HFF-Myc (cell line): ENCODE measurements at regions not wholly inside any gene's neighbourhood (a gene's known extent, or its start where the extent isn't known, plus 50 kb on each side); places are given as distances from the start of the nearest gene placed in this dataset.

Source experiments
- DNase-seq: peaks from one replicate; pipeline ENCODE4 v3.0.0-alpha.2; 2011; ENCODE audit warnings: low read depth; ENCODE audit errors: extremely low read depth
- H3K4me3 ChIP-seq: replicated peaks from 2 replicates; pipeline ENCODE4 v1.5.1; 2011; ENCODE audit warnings: low read depth, mild to moderate bottlenecking, control low read depth, low read length
- TF ChIP-seq, protein P1 (sequence below): IDR thresholded peaks from 2 replicates; pipeline ENCODE4 v1.5.1; 2012; ENCODE audit warnings: mild to moderate bottlenecking, low read depth, low read length, control low read depth; ENCODE audit errors: missing control alignments

DNA sequence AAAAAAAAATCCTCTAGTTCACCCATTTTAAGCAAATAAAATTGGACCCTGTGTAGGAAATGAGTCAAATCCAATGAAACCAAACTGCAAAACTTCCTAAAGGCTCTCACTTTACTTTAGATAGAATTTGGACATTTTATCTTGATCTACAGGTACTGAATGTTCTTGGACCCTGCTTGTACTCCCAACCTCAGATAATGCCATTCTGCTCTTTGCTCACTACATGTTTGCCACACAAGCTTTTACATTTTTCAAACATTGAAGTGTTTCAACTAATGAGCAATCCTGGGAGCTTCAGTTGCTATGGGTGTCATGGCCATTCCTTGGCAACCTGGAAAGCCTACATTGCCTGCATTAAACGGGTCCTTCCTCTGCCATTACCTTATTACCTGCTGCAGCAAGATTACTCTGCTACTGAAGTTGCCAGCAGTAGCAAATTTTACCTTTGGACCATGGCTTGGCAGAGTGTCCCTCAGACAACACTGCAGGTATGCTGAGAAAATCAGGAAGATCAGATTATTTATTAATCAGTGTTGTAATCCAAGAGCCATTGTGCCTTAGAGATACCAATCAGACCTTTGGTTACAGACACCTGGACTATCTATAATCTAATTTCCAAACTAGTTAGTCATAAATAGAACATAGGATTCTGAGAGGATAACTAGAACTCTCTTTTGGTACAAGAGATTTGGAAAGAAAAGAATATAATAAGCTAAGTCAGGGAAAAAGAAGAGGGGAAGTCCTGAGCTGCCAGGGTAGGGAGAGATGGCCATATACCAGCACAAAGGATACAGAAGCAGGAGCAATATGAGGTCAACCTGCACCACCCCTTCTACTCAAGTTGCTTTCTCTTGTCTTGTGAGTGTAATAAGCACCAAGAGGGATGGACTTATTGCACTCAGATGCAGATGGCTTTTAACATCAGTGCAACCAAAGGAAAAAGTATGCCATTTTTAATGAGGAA is 293.3 kb upstream of the TFPI start:
- DNase-seq = no peak
- no peak overlapping the region for H3K4me3 ChIP-seq
- TF ChIP-seq, protein P1, sequence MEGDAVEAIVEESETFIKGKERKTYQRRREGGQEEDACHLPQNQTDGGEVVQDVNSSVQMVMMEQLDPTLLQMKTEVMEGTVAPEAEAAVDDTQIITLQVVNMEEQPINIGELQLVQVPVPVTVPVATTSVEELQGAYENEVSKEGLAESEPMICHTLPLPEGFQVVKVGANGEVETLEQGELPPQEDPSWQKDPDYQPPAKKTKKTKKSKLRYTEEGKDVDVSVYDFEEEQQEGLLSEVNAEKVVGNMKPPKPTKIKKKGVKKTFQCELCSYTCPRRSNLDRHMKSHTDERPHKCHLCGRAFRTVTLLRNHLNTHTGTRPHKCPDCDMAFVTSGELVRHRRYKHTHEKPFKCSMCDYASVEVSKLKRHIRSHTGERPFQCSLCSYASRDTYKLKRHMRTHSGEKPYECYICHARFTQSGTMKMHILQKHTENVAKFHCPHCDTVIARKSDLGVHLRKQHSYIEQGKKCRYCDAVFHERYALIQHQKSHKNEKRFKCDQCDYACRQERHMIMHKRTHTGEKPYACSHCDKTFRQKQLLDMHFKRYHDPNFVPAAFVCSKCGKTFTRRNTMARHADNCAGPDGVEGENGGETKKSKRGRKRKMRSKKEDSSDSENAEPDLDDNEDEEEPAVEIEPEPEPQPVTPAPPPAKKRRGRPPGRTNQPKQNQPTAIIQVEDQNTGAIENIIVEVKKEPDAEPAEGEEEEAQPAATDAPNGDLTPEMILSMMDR = no peak

GRCh38 chr2:187851955-187852561 is 297.8 kb upstream of the TFPI start:
- no peak for DNase-seq
- TF ChIP-seq, protein P1 = no peak
- H3K4me3 ChIP-seq = no peak overlapping the region

- no peak for DNase-seq
- H3K4me3 ChIP-seq = no peak overlapping the region
- TF ChIP-seq, protein P1 = no peak
Observed at GRCh38 chr2:187853381-187853791, 299.2 kb upstream of the TFPI start.

- DNase-seq = no peak
- no peak overlapping the region for H3K4me3 ChIP-seq
- TF ChIP-seq, protein P1 = no peak
Observed at GRCh38 chr2:187854801-187855200, 300.6 kb upstream of the TFPI start.

GRCh38 chr2:187855689-187856088 is 301.5 kb upstream of the TFPI start:
- H3K4me3 ChIP-seq = no peak overlapping the region
- DNase-seq = no peak
- TF ChIP-seq, protein P1 = no peak

GRCh38 chr2:187857826-187858225 is 303.6 kb upstream of the TFPI start:
- H3K4me3 ChIP-seq = no peak overlapping the region
- TF ChIP-seq, protein P1 = no peak
- DNase-seq = no peak
